ENCODE measurements at regions not wholly inside any gene's neighbourhood (a gene's known extent, or its start where the extent isn't known, plus 50 kb on each side); places are given as distances from the start of the nearest gene placed in this dataset.

DNA sequence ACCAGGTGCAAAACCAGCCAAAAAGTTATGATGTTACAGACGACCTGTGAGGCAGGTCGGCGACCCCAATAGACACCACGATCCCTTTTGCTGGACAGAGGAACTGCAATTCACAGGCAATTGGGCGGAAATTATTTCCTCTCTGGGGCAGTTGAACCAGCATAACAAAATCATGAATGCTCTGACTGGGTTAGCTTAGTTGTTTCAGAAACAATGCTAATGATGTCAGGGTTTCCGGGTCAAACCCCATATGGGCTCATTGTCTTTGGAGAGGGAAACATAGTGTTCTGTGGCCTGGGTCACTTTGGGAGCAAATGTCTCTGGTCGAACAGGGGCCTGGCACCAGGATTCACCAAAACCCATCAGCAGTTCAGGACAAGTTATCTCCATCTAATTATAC is 669.1 kb upstream of the NRP1 start:
- TF ChIP-seq CTCF (IDR thresholded peaks at IDR 0.05; ENCODE audit: low read length), result no peak
- TF ChIP-seq EZH2 (IDR thresholded peaks at IDR 0.05; ENCODE audit: borderline replicate concordance, low read length), result no peak

All from OCI-LY1 (cell line).